Caco-2 (cell line): ENCODE measurements at regions not wholly inside any gene's neighbourhood (a gene's known extent, or its start where the extent isn't known, plus 50 kb on each side); places are given as distances from the start of the nearest gene placed in this dataset.
"Not testable (repeated sequence)": the region's sequence is repeated elsewhere in the genome, so short reads cannot be mapped to it uniquely, and the experiment has no call there.

Experiments used
- BruUV-seq: library from RNA; stranded (reverse); fragments of 400-500 nt; replicated peaks from 2 replicates; lab custom pipeline; 2021; lab: Mats Ljungman, UMichigan
- CTCF ChIA-PET: fragments of 300-600 bp; sonication (Branson Sonifier 250); formaldehyde crosslinking; loops from one replicate; lab custom pipeline; 2022; ENCODE audit warnings: antibody characterized with exemption; lab: Charles Lee
- POLR2A ChIA-PET: fragments of 300-600 bp; sonication (Branson Sonifier 250); formaldehyde crosslinking; loops from one replicate; lab custom pipeline; 2022; ENCODE audit warnings: antibody characterized with exemption; lab: Charles Lee
- DNase-seq, 2 experiments: peaks; one replicate each; pipeline versions ENCODE4 v3.0.0 to v3.0.0-alpha.2; 2020 to 2022
- H3K27me3 ChIP-seq: replicated peaks from 2 replicates; pipeline ENCODE4 v1.6.0; 2011; ENCODE audit warnings: low read length; ENCODE audit not compliant: control insufficient read depth, insufficient read depth
- H3K36me3 ChIP-seq: 2 replicates; pipeline ENCODE4 v1.5.1; 2011; ENCODE audit warnings: low read length; ENCODE audit not compliant: control insufficient read depth, insufficient read depth
- H3K4me1 ChIP-seq: fragments of 250-450 bp; sonication (Bioruptor Pico); 2 replicates; pipeline ENCODE4 v1.5.1; 2020; ENCODE audit warnings: mild to moderate bottlenecking
- H3K4me3 ChIP-seq: 2 replicates; pipeline ENCODE4 v1.5.1; 2011; ENCODE audit warnings: low read depth, mild to moderate bottlenecking, control low read depth, low read length
- H3K9me3 ChIP-seq: fragments of 250-450 bp; sonication (Bioruptor Pico); 2 replicates; pipeline ENCODE4 v1.5.1; 2020; ENCODE audit warnings: mild to moderate bottlenecking, moderate library complexity
- H3K27ac Mint-ChIP-seq: one replicate; pipeline ENCODE4 v1.8.0; 2022; ENCODE audit warnings: mixed read lengths; ENCODE audit not compliant: unreplicated experiment
- H3K27me3 Mint-ChIP-seq: one replicate; pipeline ENCODE4 v1.8.0; 2022; ENCODE audit warnings: mixed read lengths; ENCODE audit not compliant: insufficient read depth, unreplicated experiment
- H3K36me3 Mint-ChIP-seq: one replicate; pipeline ENCODE4 v1.8.0; 2022; ENCODE audit warnings: mild to moderate bottlenecking, mixed read lengths; ENCODE audit not compliant: insufficient read depth, unreplicated experiment
- H3K4me1 Mint-ChIP-seq: one replicate; pipeline ENCODE4 v1.8.0; 2022; ENCODE audit warnings: low read depth, mixed read lengths; ENCODE audit not compliant: unreplicated experiment
- H3K4me3 Mint-ChIP-seq: one replicate; pipeline ENCODE4 v1.8.0; 2022; ENCODE audit warnings: mild to moderate bottlenecking, moderate library complexity, mixed read lengths; ENCODE audit not compliant: unreplicated experiment
- H3K9me3 Mint-ChIP-seq: one replicate; pipeline ENCODE4 v1.8.0; 2022; ENCODE audit warnings: mixed read lengths; ENCODE audit not compliant: unreplicated experiment
- CTCF ChIP-seq, 2 experiments: fragments of 200-600 bp in 1 of 2; IDR thresholded peaks; 1 replicate in 1 of 2; 2 replicates in 1 of 2; pipeline versions ENCODE4 v1.5.1 to v1.8.0; 2011 to 2022; ENCODE audit warnings: antibody characterized with exemption in 1 of 2, control low read depth in 1 of 2, inconsistent platforms in 1 of 2, low read depth in 1 of 2, low read length in 1 of 2, mild to moderate bottlenecking in 1 of 2, moderate library complexity in 1 of 2; ENCODE audit not compliant: insufficient read depth in 1 of 2, severe bottlenecking in 1 of 2, unreplicated experiment in 1 of 2
- intact Hi-C: fragments of 100-400 bp; cut with micrococcal nuclease; formaldehyde crosslinking; loops from one replicate; pipeline ENCODE4 v1.10.0; 2022; ENCODE audit not compliant: unreplicated experiment

DNA sequence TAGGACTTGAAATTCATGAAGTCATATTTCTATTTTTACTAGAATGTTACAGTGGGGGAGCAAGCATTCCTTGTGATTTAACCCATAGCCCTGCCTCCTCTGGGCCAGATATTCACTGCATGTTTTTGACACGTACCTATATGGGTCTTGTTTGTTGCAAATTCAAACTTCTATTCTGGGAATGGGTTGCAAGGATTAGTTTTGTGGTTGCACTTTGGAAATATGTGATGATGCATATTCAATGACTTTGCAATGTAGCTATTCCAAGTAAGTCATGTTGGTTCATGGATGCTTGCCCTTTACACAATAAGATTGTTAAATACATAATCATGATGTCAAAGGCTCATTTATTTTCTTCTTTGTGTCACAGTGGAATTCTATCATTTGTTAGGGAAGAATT lies 440.8 kb downstream of the TDRD3 start:
- no peaks in the 10 kb centered on the region for H3K36me3 ChIP-seq
- Mint-ChIP-seq H3K9me3 (no peaks in the 10 kb centered on the region), H3K4me3 (no peak overlapping the region), H3K36me3 (no peaks in the 10 kb centered on the region), H3K27ac (no peak overlapping the region), H3K4me1 (no peaks in the 10 kb centered on the region), H3K27me3 (peaks cover 7% of the 10 kb centered on the region)
- H3K27me3 ChIP-seq = no peaks in the 10 kb centered on the region; the same call in 1 of the 2 replicates
- no peak for DNase-seq
- CTCF ChIA-PET = no interaction called here
- POLR2A ChIA-PET = no interaction called here
- no peaks in the 10 kb centered on the region for H3K4me1 ChIP-seq
- no peak for TF ChIP-seq CTCF (IDR thresholded peaks at IDR 0.05; ENCODE audit: insufficient read depth in 1 of 2, low read depth in 1 of 2, low read length in 1 of 2, severe bottlenecking in 1 of 2, unreplicated experiment in 1 of 2)
- BruUV-seq = no TSS peak
- intact Hi-C loops = no loop called here
- no peaks in the 10 kb centered on the region for H3K9me3 ChIP-seq
- no peak overlapping the region for H3K4me3 ChIP-seq

- Histone ChIP-seq H3K36me3 (no peaks in the 10 kb centered on the region), H3K9me3 (no peaks in the 10 kb centered on the region), H3K4me3 (no peak overlapping the region), H3K27me3 (no peaks in the 10 kb centered on the region; the same call in 1 of the 2 replicates), H3K4me1 (no peaks in the 10 kb centered on the region)
- intact Hi-C loops = no loop called here
- TF ChIP-seq CTCF (IDR thresholded peaks at IDR 0.05; ENCODE audit: insufficient read depth in 1 of 2, low read depth in 1 of 2, low read length in 1 of 2, severe bottlenecking in 1 of 2, unreplicated experiment in 1 of 2) = no peak
- Mint-ChIP-seq H3K4me1 (no peaks in the 10 kb centered on the region), H3K9me3 (no peaks in the 10 kb centered on the region), H3K4me3 (no peak overlapping the region), H3K27me3 (peaks cover 8% of the 10 kb centered on the region), H3K36me3 (no peaks in the 10 kb centered on the region), H3K27ac (no peak overlapping the region)
- CTCF ChIA-PET = no interaction called here
- DNase-seq = no peak
- BruUV-seq = no TSS peak
- POLR2A ChIA-PET = no interaction called here
These were observed 439.8 kb downstream of the TDRD3 start for GRCh38 chr13:60836821-60837220.

- no TSS peak for BruUV-seq
- Mint-ChIP-seq H3K4me3 (no peak overlapping the region), H3K27ac (no peak overlapping the region), H3K4me1 (no peaks in the 10 kb centered on the region), H3K27me3 (peaks cover 4% of the 10 kb centered on the region), H3K36me3 (no peaks in the 10 kb centered on the region), H3K9me3 (no peaks in the 10 kb centered on the region)
- TF ChIP-seq CTCF (IDR thresholded peaks at IDR 0.05; ENCODE audit: insufficient read depth in 1 of 2, low read depth in 1 of 2, low read length in 1 of 2, severe bottlenecking in 1 of 2, unreplicated experiment in 1 of 2) = no peak
- no peaks in the 10 kb centered on the region for H3K9me3 ChIP-seq
- H3K4me3 ChIP-seq = no peak overlapping the region
- intact Hi-C loops = no loop called here
- no peak for DNase-seq
- H3K4me1 ChIP-seq = no peaks in the 10 kb centered on the region
- ChIA-PET POLR2A (no interaction called here), CTCF (no interaction called here)
- no peaks in the 10 kb centered on the region for H3K27me3 ChIP-seq
- H3K36me3 ChIP-seq = no peaks in the 10 kb centered on the region
These were observed 414.6 kb downstream of the TDRD3 start for GRCh38 chr13:60811581-60811980.

GRCh38 chr13:60805640-60806039 lies 408.6 kb downstream of the TDRD3 start:
- H3K36me3 Mint-ChIP-seq, H3K27ac Mint-ChIP-seq, CTCF ChIA-PET, POLR2A ChIA-PET, DNase-seq, H3K36me3 ChIP-seq, H3K9me3 Mint-ChIP-seq, H3K4me1 ChIP-seq, intact Hi-C loops, BruUV-seq, H3K9me3 ChIP-seq, H3K27me3 ChIP-seq, H3K27me3 Mint-ChIP-seq, H3K4me3 ChIP-seq, H3K4me3 Mint-ChIP-seq, H3K4me1 Mint-ChIP-seq: not testable (repeated sequence)
